GM23248 (cell line): ENCODE measurements at regions not wholly inside any gene's neighbourhood (a gene's known extent, or its start where the extent isn't known, plus 50 kb on each side); places are given as distances from the start of the nearest gene placed in this dataset.
"Not testable (repeated sequence)": the region's sequence is repeated elsewhere in the genome, so short reads cannot be mapped to it uniquely, and the experiment has no call there.

Experiments
- DNase-seq: peaks from one replicate; pipeline ENCODE4 v3.0.0-alpha.2; 2015
- H2AFZ ChIP-seq: fragments of 200-600 bp; sonication (generic); 2 replicates; pipeline ENCODE4 v1.6.1; 2016; ENCODE audit warnings: antibody characterized with exemption
- H3F3A ChIP-seq: fragments of 200-600 bp; sonication (generic); 2 replicates; pipeline ENCODE4 v1.6.1; 2016; ENCODE audit warnings: mild to moderate bottlenecking, antibody characterized with exemption, mixed run types; ENCODE audit not compliant: insufficient read depth
- H3K27ac ChIP-seq: fragments of 200-600 bp; sonication (generic); 2 replicates; pipeline ENCODE4 v1.5.1; 2016; ENCODE audit warnings: mild to moderate bottlenecking
- H3K27me3 ChIP-seq: fragments of 200-600 bp; sonication (generic); replicated peaks from 2 replicates; pipeline ENCODE4 v1.6.1; 2016; ENCODE audit warnings: mild to moderate bottlenecking; ENCODE audit not compliant: insufficient read depth
- H3K36me3 ChIP-seq: fragments of 200-600 bp; sonication (generic); 2 replicates; pipeline ENCODE4 v1.6.1; 2016; ENCODE audit warnings: low read depth, mild to moderate bottlenecking
- H3K4me1 ChIP-seq: fragments of 200-600 bp; sonication (generic); 2 replicates; pipeline ENCODE4 v1.6.1; 2016; ENCODE audit warnings: mild to moderate bottlenecking; ENCODE audit not compliant: insufficient read depth
- H3K4me2 ChIP-seq: fragments of 200-600 bp; sonication (generic); one replicate; pipeline ENCODE4 v1.6.1; 2016; ENCODE audit warnings: mild to moderate bottlenecking; ENCODE audit not compliant: unreplicated experiment
- H3K4me3 ChIP-seq: fragments of 200-600 bp; sonication (generic); 2 replicates; pipeline ENCODE4 v1.5.1; 2016; ENCODE audit warnings: mild to moderate bottlenecking
- H3K79me2 ChIP-seq: fragments of 200-600 bp; sonication (generic); 2 replicates; pipeline ENCODE4 v1.6.1; 2016; ENCODE audit warnings: mild to moderate bottlenecking; ENCODE audit not compliant: insufficient read depth
- H3K9ac ChIP-seq: fragments of 200-600 bp; sonication (generic); 2 replicates; pipeline ENCODE4 v1.6.1; 2016; ENCODE audit warnings: mild to moderate bottlenecking
- H3K9me2 ChIP-seq: fragments of 200-600 bp; sonication (generic); 2 replicates; pipeline ENCODE4 v1.6.1; 2016; ENCODE audit warnings: mixed run types, mild to moderate bottlenecking, moderate library complexity; ENCODE audit not compliant: insufficient read depth
- H3K9me3 ChIP-seq: fragments of 200-600 bp; sonication (generic); one replicate; pipeline ENCODE4 v1.6.1; 2017; ENCODE audit warnings: low read depth
- H4K20me1 ChIP-seq: fragments of 200-600 bp; sonication (generic); 2 replicates; pipeline ENCODE4 v1.6.0; 2016; ENCODE audit not compliant: insufficient read depth
- EZH2 ChIP-seq: fragments of 200-600 bp; sonication (generic); IDR thresholded peaks from 2 replicates; pipeline ENCODE4 v1.6.1; 2018; ENCODE audit warnings: antibody characterized with exemption, mild to moderate bottlenecking; ENCODE audit not compliant: insufficient read depth, poor library complexity, severe bottlenecking
- EZH2phosphoT487 ChIP-seq: fragments of 200-600 bp; sonication (generic); IDR thresholded peaks from 2 replicates; pipeline ENCODE4 v1.6.1; 2018; ENCODE audit warnings: antibody characterized with exemption, moderate library complexity, mild to moderate bottlenecking, low read depth; ENCODE audit not compliant: insufficient read depth
- WGBS, 2 experiments: methylation state at CpG; one replicate each; pipeline ENCODE4 v1.1.6; 2015 to 2017; ENCODE audit warnings: low lambda C conversion rate in 2 of 2, low coverage in 1 of 2; ENCODE audit errors: missing lambda C conversion rate in 2 of 2; 5-methylcytosine and 5-hydroxymethylcytosine counted together
- in situ Hi-C: fragments of 300-500 bp; cut with MboI; formaldehyde crosslinking; loops from 2 replicates; pipeline ENCODE4 v1.15.0; 2020

GRCh38 chr6:103313432-103313831 is 1546.3 kb downstream of the HACE1 start:
- Histone ChIP-seq H3K9me3 (no peaks in the 10 kb centered on the region), H3K27ac (no peak overlapping the region), H3K27me3 (no peaks in the 10 kb centered on the region), H3K4me2 (no peak overlapping the region), H3K36me3 (no peaks in the 10 kb centered on the region), H3F3A (no peaks in the 10 kb centered on the region), H4K20me1 (no peaks in the 10 kb centered on the region), H3K4me3 (no peak overlapping the region), H3K79me2 (no peaks in the 10 kb centered on the region), H3K9me2 (no peaks in the 10 kb centered on the region), H3K9ac (no peak overlapping the region), H2AFZ (no peak overlapping the region), H3K4me1 (no peaks in the 10 kb centered on the region)
- in situ Hi-C loops, result no loop called here
- TF ChIP-seq EZH2phosphoT487 (no peak), EZH2 (no peak)
- no peak for DNase-seq

DNA sequence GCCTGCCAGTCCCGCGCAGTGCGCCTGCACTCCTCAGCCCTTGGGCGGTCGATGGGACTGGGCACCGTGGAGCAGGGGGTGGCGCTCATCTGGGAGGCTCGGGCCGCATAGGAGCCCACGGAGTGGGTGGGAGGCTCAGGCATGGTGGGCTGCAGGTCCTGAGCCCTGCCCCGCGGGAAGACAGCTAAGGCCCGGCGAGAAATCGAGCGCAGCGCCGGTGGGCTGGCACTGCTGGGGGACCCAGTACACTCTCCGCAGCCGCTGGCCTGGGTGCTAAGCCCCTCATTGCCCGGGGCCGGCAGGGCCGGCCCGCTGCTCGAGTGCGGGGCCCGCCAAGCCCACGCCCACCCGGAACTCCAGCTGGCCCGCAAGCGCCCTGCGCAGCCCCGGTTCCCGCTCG is 1565.3 kb downstream of the HACE1 start:
- H3K4me2 ChIP-seq, DNase-seq, H3K4me3 ChIP-seq, H4K20me1 ChIP-seq, H3K36me3 ChIP-seq, H3K9me2 ChIP-seq, H3K9me3 ChIP-seq, H3K27ac ChIP-seq, H3F3A ChIP-seq, H3K27me3 ChIP-seq, H3K4me1 ChIP-seq, in situ Hi-C loops, H2AFZ ChIP-seq, H3K79me2 ChIP-seq, H3K9ac ChIP-seq: not testable (repeated sequence)
- WGBS, 2 experiments, result 71 to 80% methylated on average over 3 to 18 of the region's 35 CpGs

DNA sequence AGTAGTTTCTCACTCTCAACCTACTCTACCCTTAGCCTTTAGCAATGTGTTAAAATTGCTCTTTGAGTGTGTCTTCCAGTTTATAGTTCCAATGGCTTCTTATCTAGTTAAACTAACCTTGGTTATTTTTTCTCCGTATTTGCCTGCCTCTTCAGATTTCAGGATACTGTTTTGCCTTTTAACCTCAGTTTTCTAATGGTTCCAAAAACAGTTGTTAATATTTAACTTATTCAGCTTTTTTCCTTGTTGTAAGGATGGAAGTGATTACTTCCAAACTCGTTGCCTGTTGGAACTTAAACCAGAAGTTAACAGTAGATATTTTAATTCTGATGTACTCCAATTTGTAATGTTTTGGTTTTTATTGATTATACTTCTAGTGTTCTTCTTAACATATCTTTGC is 1574.9 kb downstream of the HACE1 start:
- in situ Hi-C loops, result no loop called here
- H3K4me3 ChIP-seq, result no peak overlapping the region
- no peak overlapping the region for H3K4me2 ChIP-seq
- no peaks in the 10 kb centered on the region for H3K36me3 ChIP-seq
- H3F3A ChIP-seq, result no peaks in the 10 kb centered on the region
- DNase-seq, result no peak
- WGBS, 2 experiments, result 11 to 16% methylated on average over 2 of the region's 2 CpGs
- H3K79me2 ChIP-seq, result no peaks in the 10 kb centered on the region
- no peak overlapping the region for H3K9ac ChIP-seq
- no peak overlapping the region for H3K27ac ChIP-seq
- TF ChIP-seq EZH2phosphoT487, result no peak
- TF ChIP-seq EZH2, result no peak
- no peaks in the 10 kb centered on the region for H3K9me2 ChIP-seq
- H3K4me1 ChIP-seq, result no peaks in the 10 kb centered on the region
- H3K27me3 ChIP-seq, result no peaks in the 10 kb centered on the region
- H3K9me3 ChIP-seq, result no peaks in the 10 kb centered on the region
- H4K20me1 ChIP-seq, result no peaks in the 10 kb centered on the region
- H2AFZ ChIP-seq, result no peak overlapping the region

DNA sequence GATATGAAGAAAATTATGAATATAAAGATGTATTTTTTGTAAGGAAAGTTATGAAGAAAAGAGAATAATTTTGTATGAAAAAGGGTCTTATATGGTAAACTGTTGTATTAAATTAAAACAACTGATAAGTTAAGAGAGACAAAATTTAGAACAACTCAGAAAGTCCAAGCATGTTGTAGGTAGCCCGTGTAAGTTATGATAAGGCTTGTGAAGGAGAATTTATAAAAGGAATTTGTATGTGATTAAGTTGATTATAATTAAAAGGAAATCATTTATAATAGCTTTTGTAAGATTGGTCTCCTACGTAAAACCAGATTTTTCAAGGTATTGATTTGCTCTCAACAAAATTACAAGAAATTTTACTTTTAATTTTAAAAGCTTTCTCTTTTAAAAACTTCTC is 1579.3 kb downstream of the HACE1 start:
- H3K27ac ChIP-seq, result no peak overlapping the region
- H3K9me2 ChIP-seq, result no peaks in the 10 kb centered on the region
- H3K9ac ChIP-seq, result no peak overlapping the region
- H2AFZ ChIP-seq, result no peak overlapping the region
- no peaks in the 10 kb centered on the region for H3K4me1 ChIP-seq
- in situ Hi-C loops, result no loop called here
- H3K27me3 ChIP-seq, result no peaks in the 10 kb centered on the region
- H3F3A ChIP-seq, result no peaks in the 10 kb centered on the region
- TF ChIP-seq EZH2phosphoT487 (no peak), EZH2 (no peak)
- no peaks in the 10 kb centered on the region for H4K20me1 ChIP-seq
- no peak overlapping the region for H3K4me3 ChIP-seq
- H3K36me3 ChIP-seq, result no peaks in the 10 kb centered on the region
- H3K4me2 ChIP-seq, result no peak overlapping the region
- no peak for DNase-seq
- no peaks in the 10 kb centered on the region for H3K79me2 ChIP-seq
- 10 to 28% methylated on average over 2 of the region's 2 CpGs for WGBS, 2 experiments
- no peaks in the 10 kb centered on the region for H3K9me3 ChIP-seq

DNA sequence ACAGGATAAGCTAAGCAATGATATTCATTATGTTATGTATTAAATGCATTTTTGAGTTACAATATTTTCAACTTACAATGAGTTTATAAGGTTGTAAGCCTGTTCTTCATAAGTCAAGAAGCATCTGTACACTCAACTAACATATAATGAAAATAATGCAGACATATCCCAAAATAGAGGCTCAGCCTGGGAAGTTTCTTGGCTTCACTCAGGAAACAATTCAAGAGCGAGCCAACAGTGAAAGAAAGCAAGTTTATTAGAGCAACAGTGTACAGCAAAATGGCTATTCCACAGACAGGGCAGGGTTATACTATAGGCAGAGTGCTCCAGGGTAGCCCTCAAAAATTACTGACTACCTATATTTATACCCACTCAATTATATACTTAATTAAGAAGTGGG is 1581.8 kb downstream of the HACE1 start:
- no peak for TF ChIP-seq EZH2
- no peak for TF ChIP-seq EZH2phosphoT487
- no peaks in the 10 kb centered on the region for H3K36me3 ChIP-seq
- no peak overlapping the region for H2AFZ ChIP-seq
- H3K9ac ChIP-seq, result no peak overlapping the region
- WGBS, 2 experiments, result 0 to 6% methylated on average over 1 of the region's 1 CpG
- no peaks in the 10 kb centered on the region for H3K27me3 ChIP-seq
- no peaks in the 10 kb centered on the region for H4K20me1 ChIP-seq
- no peak for DNase-seq
- H3F3A ChIP-seq, result no peaks in the 10 kb centered on the region
- no peak overlapping the region for H3K4me3 ChIP-seq
- no peaks in the 10 kb centered on the region for H3K79me2 ChIP-seq
- H3K9me3 ChIP-seq, result no peaks in the 10 kb centered on the region
- no peaks in the 10 kb centered on the region for H3K9me2 ChIP-seq
- no peaks in the 10 kb centered on the region for H3K4me1 ChIP-seq
- no peak overlapping the region for H3K27ac ChIP-seq
- H3K4me2 ChIP-seq, result no peak overlapping the region
- in situ Hi-C loops, result no loop called here
